GM23338 (cell line): ENCODE measurements at regions not wholly inside any gene's neighbourhood (a gene's known extent, or its start where the extent isn't known, plus 50 kb on each side); places are given as distances from the start of the nearest gene placed in this dataset.

Source experiments
- ATAC-seq: fragments of 200-7000 bp; cut with Tn5 transposase; 3 replicates; pipeline ENCODE4 v1.9.1; 2020
- DNase-seq: peaks from one replicate; pipeline ENCODE4 v3.0.0-alpha.2; 2015; ENCODE audit warnings: low spot score
- H2AFZ ChIP-seq: fragments of 200-600 bp; sonication (generic); 2 replicates; pipeline ENCODE4 v1.8.0; 2016; ENCODE audit warnings: antibody characterized with exemption, mild to moderate bottlenecking, moderate library complexity
- H3F3A ChIP-seq: fragments of 200-600 bp; sonication (generic); replicated peaks from 2 replicates; pipeline ENCODE4 v1.8.0; 2017; ENCODE audit warnings: antibody characterized with exemption, mixed run types, low read depth
- H3K27ac ChIP-seq: fragments of 200-600 bp; sonication (generic); 2 replicates; pipeline ENCODE4 v1.6.1; 2016; ENCODE audit warnings: low read depth
- H3K27me3 ChIP-seq: fragments of 200-600 bp; sonication (generic); 2 replicates; pipeline ENCODE4 v1.8.0; 2016; ENCODE audit warnings: mild to moderate bottlenecking, mixed run types, moderate library complexity; ENCODE audit not compliant: insufficient read depth
- H3K36me3 ChIP-seq: fragments of 200-600 bp; sonication (generic); 2 replicates; pipeline ENCODE4 v1.8.0; 2016; ENCODE audit warnings: mild to moderate bottlenecking; ENCODE audit not compliant: insufficient read depth
- H3K4me1 ChIP-seq: fragments of 200-600 bp; sonication (generic); 2 replicates; pipeline ENCODE4 v1.8.0; 2016; ENCODE audit warnings: mild to moderate bottlenecking, moderate library complexity; ENCODE audit not compliant: insufficient read depth
- H3K4me2 ChIP-seq: fragments of 200-600 bp; sonication (generic); 2 replicates; pipeline ENCODE4 v1.7.1; 2017; ENCODE audit warnings: mixed run types
- H3K4me3 ChIP-seq: fragments of 200-600 bp; sonication (generic); 2 replicates; pipeline ENCODE4 v1.6.1; 2016; ENCODE audit warnings: mixed run types
- H3K79me2 ChIP-seq: fragments of 200-600 bp; sonication (generic); replicated peaks from 2 replicates; pipeline ENCODE4 v1.8.0; 2017; ENCODE audit warnings: mild to moderate bottlenecking; ENCODE audit not compliant: insufficient read depth
- H3K9me2 ChIP-seq: fragments of 200-600 bp; sonication (generic); 2 replicates; pipeline ENCODE4 v1.8.0; 2017; ENCODE audit not compliant: insufficient read depth
- H4K20me1 ChIP-seq: fragments of 200-600 bp; sonication (generic); replicated peaks from 2 replicates; pipeline ENCODE4 v1.8.0; 2017; ENCODE audit warnings: mild to moderate bottlenecking; ENCODE audit not compliant: insufficient read depth
- H3K27ac Mint-ChIP-seq: 2 replicates; pipeline ENCODE4 v1.8.0; 2020; ENCODE audit warnings: inconsistent platforms, mild to moderate bottlenecking, moderate library complexity, mixed read lengths
- H3K27me3 Mint-ChIP-seq: 3 replicates; pipeline ENCODE4 v1.8.0; 2022; ENCODE audit warnings: low read depth, mild to moderate bottlenecking, moderate library complexity, mixed read lengths, inconsistent platforms; ENCODE audit not compliant: insufficient read depth, poor library complexity
- H3K36me3 Mint-ChIP-seq: 3 replicates; pipeline ENCODE4 v1.8.0; 2021; ENCODE audit warnings: low read depth, mild to moderate bottlenecking, inconsistent platforms, moderate library complexity, mixed read lengths
- H3K4me1 Mint-ChIP-seq: 3 replicates; pipeline ENCODE4 v1.8.0; 2020; ENCODE audit warnings: mild to moderate bottlenecking, inconsistent platforms, mixed read lengths
- H3K4me3 Mint-ChIP-seq: 3 replicates; pipeline ENCODE4 v1.8.0; 2021; ENCODE audit warnings: moderate library complexity, mild to moderate bottlenecking, inconsistent platforms, mixed read lengths
- H3K9me3 Mint-ChIP-seq: 3 replicates; pipeline ENCODE4 v1.8.0; 2020; ENCODE audit warnings: moderate library complexity, mild to moderate bottlenecking, inconsistent platforms, mixed read lengths
- CREB1 ChIP-seq: fragments of 250-450 bp; sonication (Bioruptor Pico); IDR thresholded peaks from 2 replicates; pipeline ENCODE4 v1.5.0; 2020; ENCODE audit warnings: low read depth, mild to moderate bottlenecking, moderate library complexity
- EZH2 ChIP-seq: fragments of 200-600 bp; sonication (generic); IDR thresholded peaks from one replicate; pipeline ENCODE4 v1.8.0; 2017; ENCODE audit warnings: antibody characterized with exemption, mild to moderate bottlenecking, low read depth; ENCODE audit not compliant: unreplicated experiment
- EZH2phosphoT487 ChIP-seq: fragments of 200-600 bp; sonication (generic); IDR thresholded peaks from one replicate; pipeline ENCODE4 v1.8.1; 2018; ENCODE audit warnings: antibody characterized with exemption; ENCODE audit not compliant: unreplicated experiment
- JUNB ChIP-seq: IDR thresholded peaks from one replicate; pipeline ENCODE4 v1.6.1; 2016; ENCODE audit warnings: antibody characterized with exemption; ENCODE audit not compliant: unreplicated experiment
- NANOG ChIP-seq: IDR thresholded peaks from 2 replicates; pipeline ENCODE4 v1.6.1; 2016; ENCODE audit warnings: antibody characterized with exemption, borderline replicate concordance
- POLR2AphosphoS5 ChIP-seq: IDR thresholded peaks from 2 replicates; pipeline ENCODE4 v1.6.1; 2016; ENCODE audit warnings: antibody characterized with exemption, low read depth
- STAT1 ChIP-seq: IDR thresholded peaks from one replicate; pipeline ENCODE4 v1.6.1; 2016; ENCODE audit warnings: antibody characterized with exemption; ENCODE audit not compliant: unreplicated experiment
- ZNF114 ChIP-seq: fragments of 250-450 bp; sonication (Bioruptor Pico); IDR thresholded peaks from 2 replicates; pipeline ENCODE4 v1.5.0; 2020; ENCODE audit warnings: mild to moderate bottlenecking, moderate library complexity
- ZNF331 ChIP-seq: fragments of 250-450 bp; sonication (Bioruptor Pico); IDR thresholded peaks from 2 replicates; pipeline ENCODE4 v1.5.0; 2020; ENCODE audit warnings: low read depth, mild to moderate bottlenecking, moderate library complexity
- TF ChIP-seq, protein P1 (sequence below), 2 experiments: fragments of 200-600 bp in 1 of 2; sonication (generic) in 1 of 2; conservative IDR thresholded peaks; 2 replicates each; pipeline versions ENCODE4 v1.5.1 to v1.6.1; 2016 to 2017; ENCODE audit warnings: antibody characterized with exemption in 2 of 2, low read depth in 2 of 2, mild to moderate bottlenecking in 2 of 2, moderate library complexity in 1 of 2
- TF ChIP-seq, protein P2 (sequence below): fragments of 250-450 bp; sonication (Bioruptor Pico); IDR thresholded peaks from 2 replicates; pipeline ENCODE4 v1.5.0; 2020; ENCODE audit warnings: mild to moderate bottlenecking, moderate library complexity
- TF ChIP-seq, protein P3 (sequence below): IDR thresholded peaks from 2 replicates; pipeline ENCODE4 v1.6.1; 2016; ENCODE audit warnings: antibody characterized with exemption
- TF ChIP-seq, protein P4 (sequence below): IDR thresholded peaks from one replicate; pipeline ENCODE4 v1.6.1; 2018; ENCODE audit warnings: antibody characterized with exemption; ENCODE audit not compliant: unreplicated experiment

DNA sequence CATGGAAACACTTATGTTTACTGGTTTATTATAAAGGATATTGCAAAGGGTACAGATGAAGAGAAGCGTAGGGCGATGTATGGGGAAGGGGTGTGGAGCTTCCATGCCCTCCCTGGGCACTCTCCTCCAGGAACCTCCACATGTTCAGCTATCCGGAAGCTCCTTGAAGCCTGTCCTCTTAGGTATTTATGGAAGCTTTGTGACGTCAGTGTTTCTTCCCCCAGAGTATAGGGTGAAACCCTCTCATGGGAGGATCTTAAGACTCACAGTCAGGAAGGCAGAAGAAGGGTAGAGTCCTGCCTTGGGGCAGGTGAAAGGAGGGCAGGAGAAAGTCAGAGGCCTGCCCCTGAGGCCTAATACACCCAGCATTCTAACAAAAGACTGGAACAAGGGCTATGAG, 61.3 kb upstream of the CREB1 start:
- Histone ChIP-seq H4K20me1 (no peaks in the 10 kb centered on the region), H3K36me3 (no peaks in the 10 kb centered on the region), H3K4me2 (no peak overlapping the region), H3K4me3 (no peak overlapping the region), H2AFZ (no peak overlapping the region), H3F3A (0 out of 2 replicates have a peak, but pooled peaks cover 7% of the 10 kb centered on the region), H3K27me3 (no peaks in the 10 kb centered on the region), H3K27ac (no peak overlapping the region), H3K9me2 (0 out of 2 replicates have a peak, but pooled peaks cover 3% of the 10 kb centered on the region), H3K79me2 (no peaks in the 10 kb centered on the region), H3K4me1 (peaks cover 10% of the 10 kb centered on the region)
- H3K9me3 Mint-ChIP-seq = no peaks in the 10 kb centered on the region
- TF ChIP-seq CREB1 (CRISPR knock-in tag) (no peak), NANOG (no peak), JUNB (no peak), EZH2phosphoT487 (no peak), ZNF331 (CRISPR knock-in tag) (no peak), ZNF114 (no peak), STAT1 (no peak), POLR2AphosphoS5 (no peak), EZH2 (no peak)
- TF ChIP-seq, protein P1, sequence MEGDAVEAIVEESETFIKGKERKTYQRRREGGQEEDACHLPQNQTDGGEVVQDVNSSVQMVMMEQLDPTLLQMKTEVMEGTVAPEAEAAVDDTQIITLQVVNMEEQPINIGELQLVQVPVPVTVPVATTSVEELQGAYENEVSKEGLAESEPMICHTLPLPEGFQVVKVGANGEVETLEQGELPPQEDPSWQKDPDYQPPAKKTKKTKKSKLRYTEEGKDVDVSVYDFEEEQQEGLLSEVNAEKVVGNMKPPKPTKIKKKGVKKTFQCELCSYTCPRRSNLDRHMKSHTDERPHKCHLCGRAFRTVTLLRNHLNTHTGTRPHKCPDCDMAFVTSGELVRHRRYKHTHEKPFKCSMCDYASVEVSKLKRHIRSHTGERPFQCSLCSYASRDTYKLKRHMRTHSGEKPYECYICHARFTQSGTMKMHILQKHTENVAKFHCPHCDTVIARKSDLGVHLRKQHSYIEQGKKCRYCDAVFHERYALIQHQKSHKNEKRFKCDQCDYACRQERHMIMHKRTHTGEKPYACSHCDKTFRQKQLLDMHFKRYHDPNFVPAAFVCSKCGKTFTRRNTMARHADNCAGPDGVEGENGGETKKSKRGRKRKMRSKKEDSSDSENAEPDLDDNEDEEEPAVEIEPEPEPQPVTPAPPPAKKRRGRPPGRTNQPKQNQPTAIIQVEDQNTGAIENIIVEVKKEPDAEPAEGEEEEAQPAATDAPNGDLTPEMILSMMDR (conservative IDR thresholded peaks at IDR 0.05; ENCODE audit: low read depth in 2 of 2) = no peak
- TF ChIP-seq, protein P2, sequence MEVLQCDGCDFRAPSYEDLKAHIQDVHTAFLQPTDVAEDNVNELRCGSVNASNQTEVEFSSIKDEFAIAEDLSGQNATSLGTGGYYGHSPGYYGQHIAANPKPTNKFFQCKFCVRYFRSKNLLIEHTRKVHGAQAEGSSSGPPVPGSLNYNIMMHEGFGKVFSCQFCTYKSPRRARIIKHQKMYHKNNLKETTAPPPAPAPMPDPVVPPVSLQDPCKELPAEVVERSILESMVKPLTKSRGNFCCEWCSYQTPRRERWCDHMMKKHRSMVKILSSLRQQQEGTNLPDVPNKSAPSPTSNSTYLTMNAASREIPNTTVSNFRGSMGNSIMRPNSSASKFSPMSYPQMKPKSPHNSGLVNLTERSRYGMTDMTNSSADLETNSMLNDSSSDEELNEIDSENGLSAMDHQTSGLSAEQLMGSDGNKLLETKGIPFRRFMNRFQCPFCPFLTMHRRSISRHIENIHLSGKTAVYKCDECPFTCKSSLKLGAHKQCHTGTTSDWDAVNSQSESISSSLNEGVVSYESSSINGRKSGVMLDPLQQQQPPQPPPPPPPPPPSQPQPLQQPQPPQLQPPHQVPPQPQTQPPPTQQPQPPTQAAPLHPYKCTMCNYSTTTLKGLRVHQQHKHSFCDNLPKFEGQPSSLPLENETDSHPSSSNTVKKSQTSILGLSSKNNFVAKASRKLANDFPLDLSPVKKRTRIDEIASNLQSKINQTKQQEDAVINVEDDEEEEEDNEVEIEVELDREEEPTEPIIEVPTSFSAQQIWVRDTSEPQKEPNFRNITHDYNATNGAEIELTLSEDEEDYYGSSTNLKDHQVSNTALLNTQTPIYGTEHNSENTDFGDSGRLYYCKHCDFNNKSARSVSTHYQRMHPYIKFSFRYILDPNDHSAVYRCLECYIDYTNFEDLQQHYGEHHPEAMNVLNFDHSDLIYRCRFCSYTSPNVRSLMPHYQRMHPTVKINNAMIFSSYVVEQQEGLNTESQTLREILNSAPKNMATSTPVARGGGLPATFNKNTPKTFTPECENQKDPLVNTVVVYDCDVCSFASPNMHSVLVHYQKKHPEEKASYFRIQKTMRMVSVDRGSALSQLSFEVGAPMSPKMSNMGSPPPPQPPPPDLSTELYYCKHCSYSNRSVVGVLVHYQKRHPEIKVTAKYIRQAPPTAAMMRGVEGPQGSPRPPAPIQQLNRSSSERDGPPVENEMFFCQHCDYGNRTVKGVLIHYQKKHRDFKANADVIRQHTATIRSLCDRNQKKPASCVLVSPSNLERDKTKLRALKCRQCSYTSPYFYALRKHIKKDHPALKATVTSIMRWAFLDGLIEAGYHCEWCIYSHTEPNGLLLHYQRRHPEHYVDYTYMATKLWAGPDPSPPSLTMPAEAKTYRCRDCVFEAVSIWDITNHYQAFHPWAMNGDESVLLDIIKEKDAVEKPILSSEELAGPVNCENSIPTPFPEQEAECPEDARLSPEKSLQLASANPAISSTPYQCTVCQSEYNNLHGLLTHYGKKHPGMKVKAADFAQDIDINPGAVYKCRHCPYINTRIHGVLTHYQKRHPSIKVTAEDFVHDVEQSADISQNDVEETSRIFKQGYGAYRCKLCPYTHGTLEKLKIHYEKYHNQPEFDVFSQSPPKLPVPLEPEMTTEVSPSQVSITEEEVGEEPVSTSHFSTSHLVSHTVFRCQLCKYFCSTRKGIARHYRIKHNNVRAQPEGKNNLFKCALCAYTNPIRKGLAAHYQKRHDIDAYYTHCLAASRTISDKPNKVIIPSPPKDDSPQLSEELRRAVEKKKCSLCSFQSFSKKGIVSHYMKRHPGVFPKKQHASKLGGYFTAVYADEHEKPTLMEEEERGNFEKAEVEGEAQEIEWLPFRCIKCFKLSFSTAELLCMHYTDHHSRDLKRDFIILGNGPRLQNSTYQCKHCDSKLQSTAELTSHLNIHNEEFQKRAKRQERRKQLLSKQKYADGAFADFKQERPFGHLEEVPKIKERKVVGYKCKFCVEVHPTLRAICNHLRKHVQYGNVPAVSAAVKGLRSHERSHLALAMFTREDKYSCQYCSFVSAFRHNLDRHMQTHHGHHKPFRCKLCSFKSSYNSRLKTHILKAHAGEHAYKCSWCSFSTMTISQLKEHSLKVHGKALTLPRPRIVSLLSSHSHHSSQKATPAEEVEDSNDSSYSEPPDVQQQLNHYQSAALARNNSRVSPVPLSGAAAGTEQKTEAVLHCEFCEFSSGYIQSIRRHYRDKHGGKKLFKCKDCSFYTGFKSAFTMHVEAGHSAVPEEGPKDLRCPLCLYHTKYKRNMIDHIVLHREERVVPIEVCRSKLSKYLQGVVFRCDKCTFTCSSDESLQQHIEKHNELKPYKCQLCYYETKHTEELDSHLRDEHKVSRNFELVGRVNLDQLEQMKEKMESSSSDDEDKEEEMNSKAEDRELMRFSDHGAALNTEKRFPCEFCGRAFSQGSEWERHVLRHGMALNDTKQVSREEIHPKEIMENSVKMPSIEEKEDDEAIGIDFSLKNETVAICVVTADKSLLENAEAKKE (CRISPR knock-in tag) = no peak
- TF ChIP-seq, protein P3, sequence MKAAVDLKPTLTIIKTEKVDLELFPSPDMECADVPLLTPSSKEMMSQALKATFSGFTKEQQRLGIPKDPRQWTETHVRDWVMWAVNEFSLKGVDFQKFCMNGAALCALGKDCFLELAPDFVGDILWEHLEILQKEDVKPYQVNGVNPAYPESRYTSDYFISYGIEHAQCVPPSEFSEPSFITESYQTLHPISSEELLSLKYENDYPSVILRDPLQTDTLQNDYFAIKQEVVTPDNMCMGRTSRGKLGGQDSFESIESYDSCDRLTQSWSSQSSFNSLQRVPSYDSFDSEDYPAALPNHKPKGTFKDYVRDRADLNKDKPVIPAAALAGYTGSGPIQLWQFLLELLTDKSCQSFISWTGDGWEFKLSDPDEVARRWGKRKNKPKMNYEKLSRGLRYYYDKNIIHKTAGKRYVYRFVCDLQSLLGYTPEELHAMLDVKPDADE = no peak
- TF ChIP-seq, protein P4, sequence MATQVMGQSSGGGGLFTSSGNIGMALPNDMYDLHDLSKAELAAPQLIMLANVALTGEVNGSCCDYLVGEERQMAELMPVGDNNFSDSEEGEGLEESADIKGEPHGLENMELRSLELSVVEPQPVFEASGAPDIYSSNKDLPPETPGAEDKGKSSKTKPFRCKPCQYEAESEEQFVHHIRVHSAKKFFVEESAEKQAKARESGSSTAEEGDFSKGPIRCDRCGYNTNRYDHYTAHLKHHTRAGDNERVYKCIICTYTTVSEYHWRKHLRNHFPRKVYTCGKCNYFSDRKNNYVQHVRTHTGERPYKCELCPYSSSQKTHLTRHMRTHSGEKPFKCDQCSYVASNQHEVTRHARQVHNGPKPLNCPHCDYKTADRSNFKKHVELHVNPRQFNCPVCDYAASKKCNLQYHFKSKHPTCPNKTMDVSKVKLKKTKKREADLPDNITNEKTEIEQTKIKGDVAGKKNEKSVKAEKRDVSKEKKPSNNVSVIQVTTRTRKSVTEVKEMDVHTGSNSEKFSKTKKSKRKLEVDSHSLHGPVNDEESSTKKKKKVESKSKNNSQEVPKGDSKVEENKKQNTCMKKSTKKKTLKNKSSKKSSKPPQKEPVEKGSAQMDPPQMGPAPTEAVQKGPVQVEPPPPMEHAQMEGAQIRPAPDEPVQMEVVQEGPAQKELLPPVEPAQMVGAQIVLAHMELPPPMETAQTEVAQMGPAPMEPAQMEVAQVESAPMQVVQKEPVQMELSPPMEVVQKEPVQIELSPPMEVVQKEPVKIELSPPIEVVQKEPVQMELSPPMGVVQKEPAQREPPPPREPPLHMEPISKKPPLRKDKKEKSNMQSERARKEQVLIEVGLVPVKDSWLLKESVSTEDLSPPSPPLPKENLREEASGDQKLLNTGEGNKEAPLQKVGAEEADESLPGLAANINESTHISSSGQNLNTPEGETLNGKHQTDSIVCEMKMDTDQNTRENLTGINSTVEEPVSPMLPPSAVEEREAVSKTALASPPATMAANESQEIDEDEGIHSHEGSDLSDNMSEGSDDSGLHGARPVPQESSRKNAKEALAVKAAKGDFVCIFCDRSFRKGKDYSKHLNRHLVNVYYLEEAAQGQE = no peak
- H3K4me1 Mint-ChIP-seq = peaks cover 19% of the 10 kb centered on the region
- no peaks in the 10 kb centered on the region for H3K36me3 Mint-ChIP-seq
- H3K27ac Mint-ChIP-seq = no peak overlapping the region
- ATAC-seq (no peak), DNase-seq (no peak)
- no peak overlapping the region for H3K4me3 Mint-ChIP-seq
- H3K27me3 Mint-ChIP-seq = peaks cover 4% of the 10 kb centered on the region
